ENCODE measurements at regions not wholly inside any gene's neighbourhood (a gene's known extent, or its start where the extent isn't known, plus 50 kb on each side); places are given as distances from the start of the nearest gene placed in this dataset.

DNA sequence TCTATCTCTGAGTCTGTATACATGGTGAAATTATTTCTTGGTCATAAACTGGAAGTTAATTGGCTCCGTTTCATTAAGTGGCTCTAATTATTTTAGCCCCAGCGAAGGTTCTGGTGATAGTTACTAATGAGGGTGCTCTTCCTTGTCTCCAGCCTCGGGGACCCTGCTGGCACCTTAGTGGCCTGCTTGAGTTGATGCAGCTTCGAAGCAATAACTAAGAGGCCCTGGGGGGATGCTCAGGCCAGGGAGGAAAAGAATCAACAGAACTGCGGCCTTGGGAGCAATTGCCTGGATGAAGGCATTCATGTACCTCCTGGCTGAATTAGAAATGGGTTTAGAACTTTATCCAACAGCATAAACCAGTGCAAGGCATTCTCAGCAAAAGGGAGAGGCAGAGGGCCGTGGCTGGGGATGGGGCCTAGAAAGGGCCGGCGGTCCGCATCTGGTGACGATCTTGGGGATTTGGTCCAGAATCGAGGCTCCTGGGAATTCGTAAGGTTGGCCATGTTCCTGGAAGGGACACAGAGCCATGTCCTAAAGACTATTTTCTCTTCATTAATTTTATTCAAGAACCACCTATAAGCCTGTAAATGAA lies 100.0 kb upstream of the AJAP1 start:
- TF ChIP-seq, protein P1, sequence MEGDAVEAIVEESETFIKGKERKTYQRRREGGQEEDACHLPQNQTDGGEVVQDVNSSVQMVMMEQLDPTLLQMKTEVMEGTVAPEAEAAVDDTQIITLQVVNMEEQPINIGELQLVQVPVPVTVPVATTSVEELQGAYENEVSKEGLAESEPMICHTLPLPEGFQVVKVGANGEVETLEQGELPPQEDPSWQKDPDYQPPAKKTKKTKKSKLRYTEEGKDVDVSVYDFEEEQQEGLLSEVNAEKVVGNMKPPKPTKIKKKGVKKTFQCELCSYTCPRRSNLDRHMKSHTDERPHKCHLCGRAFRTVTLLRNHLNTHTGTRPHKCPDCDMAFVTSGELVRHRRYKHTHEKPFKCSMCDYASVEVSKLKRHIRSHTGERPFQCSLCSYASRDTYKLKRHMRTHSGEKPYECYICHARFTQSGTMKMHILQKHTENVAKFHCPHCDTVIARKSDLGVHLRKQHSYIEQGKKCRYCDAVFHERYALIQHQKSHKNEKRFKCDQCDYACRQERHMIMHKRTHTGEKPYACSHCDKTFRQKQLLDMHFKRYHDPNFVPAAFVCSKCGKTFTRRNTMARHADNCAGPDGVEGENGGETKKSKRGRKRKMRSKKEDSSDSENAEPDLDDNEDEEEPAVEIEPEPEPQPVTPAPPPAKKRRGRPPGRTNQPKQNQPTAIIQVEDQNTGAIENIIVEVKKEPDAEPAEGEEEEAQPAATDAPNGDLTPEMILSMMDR (IDR thresholded peaks at IDR 0.05; ENCODE audit: low read depth, low read length), result no peak
- H3K4me3 ChIP-seq (ENCODE audit: low read depth, low read length), result no peak overlapping the region

DNA sequence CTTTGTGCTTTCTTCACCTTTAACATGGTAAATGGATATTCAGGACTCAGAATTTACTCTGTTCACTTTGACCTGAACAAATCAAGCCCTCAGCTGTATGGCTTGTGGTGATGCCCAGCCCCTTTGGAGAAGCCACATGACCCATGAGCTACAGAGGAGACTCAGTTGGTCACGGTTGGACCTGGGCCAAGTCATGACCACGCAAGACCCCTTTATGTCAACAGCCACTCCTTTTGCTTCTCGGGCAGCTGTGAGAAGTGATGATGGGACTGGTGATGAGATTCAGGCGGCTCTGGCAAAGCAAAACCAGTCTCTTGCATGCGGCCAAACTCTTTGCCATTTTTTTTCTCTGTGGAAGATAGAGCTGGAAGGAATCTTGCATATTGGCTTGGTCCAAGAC lies 96.5 kb upstream of the AJAP1 start:
- TF ChIP-seq, protein P1 (IDR thresholded peaks at IDR 0.05; ENCODE audit: low read depth, low read length), result no peak
- H3K4me3 ChIP-seq (ENCODE audit: low read depth, low read length), result no peak overlapping the region

DNA sequence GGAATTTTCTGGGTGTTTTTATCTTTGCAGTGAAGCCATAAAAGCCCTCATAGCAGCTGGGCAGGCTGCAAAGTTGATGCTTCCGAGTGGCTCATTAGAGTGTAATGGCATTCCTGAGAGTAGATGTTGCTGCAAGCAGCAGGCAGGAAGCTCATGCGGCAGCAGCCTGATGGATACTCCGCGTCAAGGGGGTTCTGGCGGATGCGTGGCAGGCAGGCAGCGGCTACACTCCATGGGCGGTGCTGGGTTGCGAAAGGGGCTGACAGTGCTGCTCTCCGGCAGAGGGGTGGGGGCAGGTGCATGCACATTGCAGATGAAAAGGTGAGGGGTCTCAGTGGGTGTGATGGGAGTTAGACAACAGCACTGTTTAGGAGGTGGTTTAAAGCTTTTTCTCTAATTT lies 93.2 kb upstream of the AJAP1 start:
- H3K4me3 ChIP-seq (ENCODE audit: low read depth, low read length), result no peak overlapping the region
- TF ChIP-seq, protein P1 (IDR thresholded peaks at IDR 0.05; ENCODE audit: low read depth, low read length), result no peak

DNA sequence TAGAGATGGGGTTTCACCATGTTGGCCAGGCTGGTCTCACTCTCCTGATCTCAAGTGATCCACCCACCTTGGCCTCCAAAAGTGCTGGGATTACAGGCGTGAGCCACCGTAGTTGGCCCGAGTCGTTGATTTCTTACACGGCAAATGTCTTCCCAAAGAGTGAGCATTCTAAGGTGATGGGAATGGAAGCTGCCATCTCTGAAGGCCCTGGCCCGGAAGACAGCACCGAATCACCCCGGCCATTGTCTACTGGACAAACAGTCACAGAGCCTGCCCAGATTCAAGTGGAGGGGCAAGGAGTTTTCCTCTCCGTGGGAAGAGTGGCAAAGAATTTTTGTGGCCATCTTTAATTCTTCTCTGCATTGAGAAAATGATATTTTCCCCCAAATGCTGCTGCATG lies 92.1 kb upstream of the AJAP1 start:
- TF ChIP-seq, protein P1 (IDR thresholded peaks at IDR 0.05; ENCODE audit: low read depth, low read length), result no peak
- H3K4me3 ChIP-seq (ENCODE audit: low read depth, low read length), result no peak overlapping the region

DNA sequence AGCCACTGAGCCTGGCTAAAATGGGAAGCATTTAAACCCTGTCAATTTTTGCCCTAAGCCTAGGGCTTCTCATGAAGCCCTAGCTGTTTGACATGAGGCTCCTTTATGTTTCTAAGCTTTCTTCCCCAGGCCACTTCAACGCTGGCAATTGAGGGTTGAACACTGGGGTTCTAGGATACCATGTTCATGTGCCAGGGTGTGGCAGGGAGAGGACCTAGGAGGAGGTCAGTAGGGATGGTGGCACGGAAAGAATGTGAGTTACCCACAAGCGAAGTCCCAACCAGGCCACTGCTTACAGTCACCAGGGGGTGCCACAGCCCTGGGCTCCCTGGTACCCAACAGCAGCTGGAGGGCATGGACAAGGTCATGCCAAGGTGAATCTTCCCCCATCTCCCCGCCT lies 90.8 kb upstream of the AJAP1 start:
- H3K4me3 ChIP-seq (ENCODE audit: low read depth, low read length), result no peak overlapping the region
- TF ChIP-seq, protein P1 (IDR thresholded peaks at IDR 0.05; ENCODE audit: low read depth, low read length), result no peak

DNA sequence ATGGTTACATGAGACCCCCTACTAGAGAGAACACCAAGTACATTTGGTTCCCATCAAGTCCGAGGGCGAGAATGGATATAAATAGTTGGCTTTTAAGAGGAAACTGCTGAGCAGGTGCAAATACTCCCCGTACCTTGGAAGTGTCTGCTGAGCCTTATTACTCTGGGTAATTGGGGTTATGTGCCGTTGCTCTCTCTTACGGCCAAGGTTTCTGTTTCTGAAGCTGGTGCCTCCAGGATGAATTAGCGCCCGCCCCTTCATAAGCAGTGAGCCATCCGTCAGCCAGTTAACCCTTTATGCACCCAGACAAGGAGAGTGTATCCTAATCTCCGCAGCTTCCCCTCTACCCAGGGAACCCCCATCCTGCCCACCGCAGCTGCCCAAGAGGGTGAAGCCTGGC lies 90.4 kb upstream of the AJAP1 start:
- TF ChIP-seq, protein P1 (IDR thresholded peaks at IDR 0.05; ENCODE audit: low read depth, low read length), result no peak
- no peak overlapping the region for H3K4me3 ChIP-seq (ENCODE audit: low read depth, low read length)

DNA sequence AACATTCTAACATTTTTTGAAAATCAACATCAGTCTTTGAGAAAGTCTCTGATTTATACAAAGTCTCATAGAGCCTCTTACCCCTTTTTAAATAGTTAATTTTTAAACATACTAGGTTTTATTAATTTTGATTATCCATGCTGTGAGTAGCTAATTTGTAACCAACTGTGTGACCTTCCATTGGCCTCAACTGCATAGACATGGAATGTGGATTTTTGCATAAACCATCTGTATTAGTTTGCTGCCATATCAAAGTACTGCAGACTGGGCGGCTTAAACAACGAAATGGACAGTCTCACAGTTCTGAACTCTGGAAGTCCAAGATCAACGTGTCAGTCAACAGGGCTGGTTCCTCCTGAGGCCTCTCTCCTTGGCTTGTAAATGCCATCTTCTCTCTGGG lies 89.2 kb upstream of the AJAP1 start:
- TF ChIP-seq, protein P1 (IDR thresholded peaks at IDR 0.05; ENCODE audit: low read depth, low read length), result no peak

More for the DNA sequence above, 89.2 kb upstream of the AJAP1 start:
- H3K4me3 ChIP-seq (ENCODE audit: low read depth, low read length), result no peak overlapping the region
